GM12892 (cell line): ENCODE measurements at regions not wholly inside any gene's neighbourhood (a gene's known extent, or its start where the extent isn't known, plus 50 kb on each side); places are given as distances from the start of the nearest gene placed in this dataset.

Experiments used
- POLR2A ChIP-seq: IDR thresholded peaks from 2 replicates; pipeline ENCODE4 v1.6.1; 2011; ENCODE audit warnings: low read depth, low read length, control low read depth
- POLR2AphosphoS5 ChIP-seq: IDR thresholded peaks from 2 replicates; pipeline ENCODE4 v1.6.1; 2011; ENCODE audit warnings: low read depth, low read length, control low read depth

GRCh38 chr17:79338604-79339003, 264.0 kb downstream of the ENGASE start:
- TF ChIP-seq POLR2A (no peak), POLR2AphosphoS5 (no peak)
